Pons (tissue), 1 donor: ENCODE measurements at regions not wholly inside any gene's neighbourhood (a gene's known extent, or its start where the extent isn't known, plus 50 kb on each side); places are given as distances from the start of the nearest gene placed in this dataset.

Experiments used
- DNase-seq: peaks from one replicate; pipeline ENCODE4 v3.0.0-alpha.2; 2016; ENCODE audit warnings: low spot score

DNA sequence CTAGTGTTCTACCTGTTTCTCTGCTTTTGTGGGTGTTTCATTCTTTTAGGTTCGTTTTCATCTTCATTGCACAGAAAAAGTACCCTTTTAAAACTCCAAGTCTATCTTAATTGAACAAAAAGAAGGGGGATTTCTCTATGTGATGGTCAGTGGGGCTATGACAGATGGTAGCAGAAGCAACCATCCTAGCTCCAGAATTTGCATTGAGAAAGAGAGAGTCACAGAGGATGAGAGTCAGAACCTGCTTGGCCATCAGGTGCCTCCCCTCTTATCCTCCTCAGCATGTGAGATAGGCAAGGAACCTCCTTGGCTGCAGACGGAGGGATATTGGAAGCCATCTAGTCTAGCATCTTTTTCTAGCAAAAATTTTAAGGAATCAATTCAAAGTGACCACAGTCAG, 398.0 kb upstream of the DCC start:
- DNase-seq = no peak

- DNase-seq = no peak
Observed at GRCh38 chr18:51943281-51943680, 396.7 kb upstream of the DCC start.

DNA sequence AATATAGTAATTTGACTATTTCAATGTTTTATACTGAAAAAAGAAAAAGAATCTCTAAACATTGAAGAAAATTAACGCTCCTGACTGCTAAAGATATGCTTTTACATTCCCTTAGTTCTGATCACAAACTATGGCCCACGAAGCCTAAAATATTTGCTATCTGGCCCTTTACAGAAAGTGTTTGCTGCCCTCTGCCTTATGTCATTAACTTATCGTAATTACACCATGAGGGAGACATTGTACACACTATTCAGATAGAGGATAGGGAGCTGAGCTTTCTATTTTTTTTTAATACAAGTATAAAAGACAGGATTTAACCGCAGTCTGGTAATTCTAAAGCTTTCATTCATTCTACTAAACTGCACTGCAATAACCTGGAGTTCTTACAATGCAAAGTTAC, 393.1 kb upstream of the DCC start:
- DNase-seq = no peak

- no peak for DNase-seq
Observed at GRCh38 chr18:51952844-51953243, 387.2 kb upstream of the DCC start.

DNA sequence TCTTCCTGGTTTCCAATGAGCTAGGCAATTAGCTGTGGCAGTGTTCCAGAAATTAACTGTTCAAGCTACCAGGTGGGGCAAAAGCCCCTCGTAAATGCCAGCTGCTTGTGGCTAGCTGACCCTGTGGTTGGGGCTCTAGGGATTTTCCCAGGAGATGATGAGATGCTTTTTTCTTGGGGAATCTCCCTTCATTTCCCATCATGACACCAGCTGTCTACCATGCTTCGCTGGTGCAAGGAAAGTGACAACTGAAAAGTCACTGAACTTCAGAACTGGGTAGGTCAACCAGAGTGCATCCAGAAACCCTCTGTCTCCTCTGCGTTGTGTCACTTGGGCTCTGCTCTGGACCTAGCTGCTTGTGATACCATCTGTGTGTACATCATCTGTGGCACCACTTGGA, 386.5 kb upstream of the DCC start:
- DNase-seq = no peak

DNA sequence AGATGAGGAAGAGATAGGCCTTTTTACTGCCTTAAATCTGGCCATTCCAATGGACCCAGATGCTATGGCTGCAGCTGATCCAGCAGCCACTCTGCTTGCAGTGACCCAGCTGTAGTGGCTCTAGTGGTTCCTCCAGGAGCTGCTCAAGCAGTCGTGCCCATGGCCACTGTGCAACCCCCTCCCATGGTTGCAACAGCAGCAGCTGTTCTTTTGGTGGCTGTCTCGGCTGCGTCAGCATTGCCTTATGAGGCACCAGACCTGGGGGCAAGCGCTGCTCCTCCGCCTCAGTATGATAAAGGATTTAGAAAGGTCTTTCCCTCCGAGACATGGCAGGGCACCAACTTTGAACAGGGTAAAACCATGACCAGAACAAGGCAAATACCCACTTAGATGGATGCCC, 384.9 kb upstream of the DCC start:
- no peak for DNase-seq

DNA sequence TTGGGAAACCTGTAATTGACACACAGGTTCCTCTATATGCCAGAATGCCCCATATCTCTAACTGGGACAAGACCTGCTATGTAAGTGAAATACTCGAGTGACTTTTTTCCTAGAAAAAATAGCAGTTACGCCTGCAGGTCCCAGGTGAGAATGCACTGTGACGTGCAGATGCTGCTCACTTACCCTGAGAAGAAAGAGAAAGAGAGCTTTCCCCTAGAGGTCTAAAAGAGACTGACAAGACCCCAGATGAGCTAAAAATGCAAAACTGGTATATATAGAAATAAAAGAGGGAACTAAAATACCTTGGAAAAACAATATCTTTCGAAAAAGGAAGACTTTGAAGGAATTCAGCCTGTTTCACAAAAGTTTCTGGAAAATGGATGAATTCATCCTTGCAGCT, 383.0 kb upstream of the DCC start:
- DNase-seq = no peak

GRCh38 chr18:51980101-51980500, 359.9 kb upstream of the DCC start:
- no peak for DNase-seq

DNA sequence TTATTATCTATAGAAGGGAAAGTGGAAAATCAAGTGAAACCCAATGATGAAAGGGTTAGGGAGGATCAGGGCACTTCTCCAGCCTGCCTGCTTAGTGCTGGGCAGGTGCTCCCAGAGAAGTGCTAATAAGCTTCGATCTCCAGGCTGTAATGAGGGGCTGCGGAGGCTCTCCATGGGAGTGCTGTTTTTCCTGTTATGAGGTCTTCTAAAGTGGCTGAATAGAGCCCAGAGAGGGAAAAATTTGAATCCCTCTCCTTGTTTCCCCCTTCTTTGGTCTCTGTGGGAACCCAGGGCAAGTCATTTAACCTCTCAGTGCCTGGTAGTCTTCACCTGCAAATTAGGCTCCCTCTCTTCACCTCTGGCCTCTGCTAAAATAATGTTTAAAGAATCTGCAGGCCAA, 351.7 kb upstream of the DCC start:
- DNase-seq = no peak

DNA sequence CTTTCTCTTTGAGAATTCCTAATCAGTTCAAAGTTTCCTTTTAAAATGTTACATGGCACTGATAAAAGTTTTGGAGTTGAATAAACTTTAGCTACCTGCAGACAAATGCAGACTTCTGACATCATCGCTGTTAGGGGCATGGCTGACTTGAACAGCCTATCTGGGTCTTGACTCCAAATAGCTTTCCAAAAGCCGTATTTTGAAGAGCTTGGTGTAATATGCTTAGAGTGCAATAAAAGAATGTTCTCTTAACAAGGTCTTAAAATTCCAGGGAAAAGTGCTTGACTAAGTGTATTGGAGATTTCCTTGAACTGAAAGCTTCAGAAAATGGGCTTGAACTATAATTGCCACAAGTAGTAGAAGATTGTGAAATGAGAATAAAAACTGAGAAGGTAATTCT, 342.9 kb upstream of the DCC start:
- DNase-seq = no peak

DNA sequence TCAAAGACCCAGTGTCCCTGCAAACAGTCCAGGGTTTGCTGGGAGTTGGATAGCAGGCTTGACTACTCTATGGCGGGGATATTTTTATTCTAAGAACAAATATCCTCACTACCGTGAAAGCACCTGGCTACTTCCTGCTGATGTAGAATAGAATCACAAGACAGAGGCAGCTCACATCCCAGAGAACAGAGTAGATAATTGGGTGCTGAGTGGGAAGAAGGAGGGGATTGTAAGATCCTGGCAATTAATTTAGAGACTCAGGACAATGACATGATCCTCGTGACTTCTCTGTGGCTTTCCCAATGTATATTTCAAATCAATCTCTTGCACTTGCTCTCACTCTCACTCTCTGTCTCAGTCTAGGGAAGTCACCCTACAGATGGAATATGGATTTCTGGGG, 341.9 kb upstream of the DCC start:
- DNase-seq = no peak

DNA sequence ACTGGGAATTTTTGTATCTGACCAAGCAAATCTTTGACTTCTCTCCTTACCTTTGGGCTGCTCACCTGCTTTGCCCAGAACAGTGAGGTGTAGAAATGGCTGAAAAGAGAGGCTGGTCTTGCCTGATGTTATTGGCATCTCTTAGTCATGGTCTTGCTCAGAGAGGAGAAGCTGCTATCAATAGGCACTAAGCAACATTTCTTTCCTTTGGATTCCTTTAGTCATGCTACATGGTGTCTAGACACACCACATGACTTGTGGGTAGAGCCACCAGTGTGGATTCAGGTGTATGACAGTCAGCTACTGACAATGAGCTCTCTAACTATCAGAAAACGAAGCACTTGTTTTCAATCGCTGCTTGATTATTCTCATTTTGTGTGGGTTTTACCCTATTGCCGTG, 341.3 kb upstream of the DCC start:
- no peak for DNase-seq

GRCh38 chr18:51999351-51999750, 340.6 kb upstream of the DCC start:
- DNase-seq = no peak

DNA sequence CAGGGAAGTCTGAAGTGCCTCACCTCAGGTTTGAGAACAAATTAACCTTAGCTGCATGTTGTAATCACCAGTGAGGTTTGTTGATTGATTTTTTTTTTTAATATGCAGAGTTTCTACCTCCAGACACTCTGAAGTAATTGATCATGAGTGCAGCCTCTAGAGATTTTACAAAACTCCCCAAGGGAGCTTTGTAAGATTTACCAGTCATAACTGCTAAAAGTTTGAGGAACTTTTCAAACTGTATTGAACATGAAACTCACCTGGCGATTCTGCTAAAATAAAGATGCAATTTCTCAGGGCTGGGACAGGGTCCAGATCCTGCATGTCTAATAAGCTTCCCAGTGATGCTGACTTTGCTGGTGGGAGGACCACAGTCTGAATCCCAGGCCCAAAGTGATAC, 339.6 kb upstream of the DCC start:
- no peak for DNase-seq

DNA sequence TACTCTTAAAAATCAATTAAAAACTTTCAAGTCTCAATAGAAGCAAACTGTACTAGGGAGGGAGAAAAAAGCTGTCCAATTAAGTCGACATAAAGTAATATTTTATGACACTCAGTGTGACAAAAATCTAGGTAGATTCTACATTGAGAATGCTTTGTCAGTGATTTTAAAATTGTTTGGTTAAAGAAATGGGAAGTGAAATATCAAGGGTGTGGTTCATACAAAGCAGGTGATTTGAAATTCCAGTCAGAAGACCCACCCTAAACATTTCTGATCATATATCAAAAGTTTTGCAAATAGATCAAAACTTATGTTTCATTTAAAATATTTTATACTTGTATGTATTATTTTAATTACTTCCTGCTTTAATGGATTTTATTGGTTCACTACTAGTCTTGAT, 338.9 kb upstream of the DCC start:
- DNase-seq = no peak

DNA sequence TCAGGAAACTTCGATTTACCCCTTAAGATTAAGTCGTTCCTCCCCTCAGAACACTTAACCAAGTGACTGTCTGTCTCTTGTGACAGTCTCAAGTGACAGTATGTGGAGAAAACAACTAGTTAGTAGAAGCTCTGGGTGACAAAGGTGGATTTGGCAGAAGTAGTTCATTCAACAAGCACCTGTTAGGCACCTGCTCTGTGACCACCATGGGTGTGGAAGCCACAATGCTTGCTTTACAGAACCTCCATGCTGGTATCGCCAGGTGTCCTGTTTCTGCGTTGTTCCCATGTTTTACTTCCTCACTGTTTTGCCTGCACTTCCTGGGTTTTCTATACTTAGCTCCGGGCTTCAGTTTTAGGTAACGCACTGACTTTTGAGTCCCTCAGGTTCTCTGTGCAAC, 337.4 kb upstream of the DCC start:
- DNase-seq = no peak

DNA sequence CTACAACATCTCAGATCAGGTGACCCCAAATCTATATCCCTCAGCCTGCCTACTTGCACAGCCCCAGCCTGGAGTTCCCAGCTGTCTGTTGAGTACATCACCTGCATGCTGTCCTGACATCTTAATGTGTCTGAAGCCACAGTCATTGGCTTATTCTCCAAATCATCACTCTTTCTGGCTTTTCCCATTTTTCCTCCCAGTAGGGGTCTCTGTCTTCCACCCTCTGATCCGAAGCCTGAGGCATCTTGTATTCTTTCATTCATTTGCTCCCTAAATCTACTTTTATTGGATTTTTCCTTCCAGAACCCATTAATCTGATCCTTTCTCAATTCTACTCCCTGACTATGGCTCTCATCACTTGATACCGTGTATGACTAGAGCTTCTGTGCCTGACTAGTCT, 332.9 kb upstream of the DCC start:
- DNase-seq = no peak

GRCh38 chr18:52008330-52008729, 331.7 kb upstream of the DCC start:
- DNase-seq = no peak

DNA sequence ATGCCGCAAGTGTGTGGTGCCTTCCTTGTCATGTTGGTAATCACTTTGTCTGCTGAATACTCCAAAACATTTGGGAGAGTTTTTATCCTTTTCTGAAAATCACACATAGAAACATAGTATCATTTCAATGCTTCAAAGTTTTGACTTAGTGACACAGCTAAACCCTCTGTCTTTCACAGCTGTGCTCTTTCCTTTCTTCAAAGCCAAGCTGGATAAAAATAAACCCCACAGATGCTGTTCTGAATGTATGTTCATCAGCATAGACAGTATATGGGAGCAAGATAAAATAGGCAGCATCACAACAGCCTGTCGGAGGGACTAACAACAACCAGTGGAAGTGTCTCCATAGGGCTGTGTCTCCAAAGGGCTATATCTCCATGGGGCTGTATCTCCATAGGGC, 331.3 kb upstream of the DCC start:
- DNase-seq = no peak

- DNase-seq = no peak
Observed at GRCh38 chr18:52009958-52010357, 330.0 kb upstream of the DCC start.

GRCh38 chr18:52045946-52046675, 293.9 kb upstream of the DCC start:
- DNase-seq = no peak

- DNase-seq = no peak
Observed at GRCh38 chr18:52046842-52047241, 293.2 kb upstream of the DCC start.

- no peak for DNase-seq
Observed at GRCh38 chr18:52054324-52054723, 285.7 kb upstream of the DCC start.

DNA sequence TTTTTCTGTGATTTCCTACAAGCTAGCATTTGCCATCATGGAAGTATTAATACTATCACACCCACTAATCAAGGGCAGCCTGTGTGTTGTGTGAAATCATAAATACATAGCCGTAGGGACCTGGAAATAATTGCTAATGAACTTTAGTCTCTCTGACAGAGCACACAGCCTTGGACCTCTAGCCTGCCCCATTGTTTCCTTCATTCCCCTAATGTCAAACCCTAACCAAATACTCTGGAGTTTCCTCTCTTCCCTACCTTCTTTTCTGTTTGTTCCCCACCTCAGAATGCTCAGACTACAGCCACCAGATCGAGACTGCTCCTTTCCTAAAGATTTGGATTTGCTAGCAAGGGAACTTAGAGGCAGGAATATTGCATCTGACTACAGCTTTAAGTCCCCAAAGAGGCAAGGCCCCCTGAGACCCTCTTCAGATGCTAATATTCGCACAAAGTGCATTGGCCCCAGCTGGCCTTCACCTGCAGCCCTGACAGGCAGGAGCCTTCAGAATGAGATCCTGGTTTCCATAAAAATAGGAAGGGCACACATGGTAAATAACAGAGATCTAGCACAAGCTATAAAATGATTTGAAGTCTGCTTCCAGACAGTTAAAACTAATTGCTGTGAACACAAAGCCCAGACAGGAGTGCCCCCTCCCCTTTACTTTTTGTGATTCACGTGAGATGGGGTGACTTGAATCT, 279.2 kb upstream of the DCC start:
- DNase-seq = no peak
